ENCODE measurements at regions not wholly inside any gene's neighbourhood (a gene's known extent, or its start where the extent isn't known, plus 50 kb on each side); places are given as distances from the start of the nearest gene placed in this dataset.
A peak's percentile ranks its signal among the peaks of the same experiment; 100 is the strongest.
"Not testable (repeated sequence)": the region's sequence is repeated elsewhere in the genome, so short reads cannot be mapped to it uniquely, and the experiment has no call there.

DNA sequence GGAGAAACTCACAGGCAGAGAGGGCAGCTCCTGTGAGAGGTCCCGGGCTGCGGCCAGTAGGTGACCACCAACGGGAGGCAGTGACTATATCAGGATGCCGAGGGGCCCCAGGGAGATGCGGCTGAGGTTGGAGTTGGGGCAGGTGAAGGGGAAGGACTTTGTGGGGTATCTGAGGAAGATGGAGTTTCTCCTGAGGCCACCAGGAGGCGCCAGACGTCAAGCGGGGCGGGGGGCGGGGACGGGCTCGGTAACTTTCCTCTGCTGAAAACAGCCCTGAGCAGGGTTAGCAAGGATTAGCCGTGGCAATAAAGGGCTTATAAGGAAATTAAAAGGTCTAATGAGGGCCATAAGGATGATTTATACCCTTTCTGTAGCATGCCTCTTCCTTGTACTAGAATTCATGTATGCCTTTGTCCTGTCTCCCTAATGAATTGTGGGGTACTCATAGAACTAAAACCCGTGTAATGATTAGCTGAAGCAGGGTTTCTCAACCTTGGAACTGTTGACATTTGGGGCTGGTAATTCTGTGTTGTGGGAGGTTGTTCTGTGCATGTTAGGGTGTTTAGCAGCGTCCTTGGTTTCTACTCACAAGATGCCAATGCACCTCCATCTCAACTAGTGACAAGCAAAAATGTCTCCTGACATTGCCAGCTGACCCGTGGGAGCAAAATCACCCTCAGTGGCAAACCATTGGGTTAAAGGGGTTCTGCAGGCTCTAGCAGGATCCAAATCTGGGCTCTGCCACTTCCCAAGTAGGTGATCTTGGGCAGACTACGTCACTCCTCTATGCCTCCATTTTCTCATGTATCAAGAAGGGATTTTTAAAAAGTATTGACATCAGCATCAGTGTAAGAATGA lies 74.8 kb upstream of the GRIN2A start (continued):
- TF ChIP-seq EP300 (IDR thresholded peaks at IDR 0.05) (no peak), HOXB5 (CRISPR knock-in tag; IDR thresholded peaks at IDR 0.05) (no peak), ZC3H11A (IDR thresholded peaks at IDR 0.05) (no peak), RAD21 (conservative IDR thresholded peaks at IDR 0.05 in 1 of 2, IDR thresholded peaks at IDR 0.05 in 1 of 2) (peak; percentile 73 to 74), CHD2 (IDR thresholded peaks at IDR 0.05; ENCODE audit: low read length, partially characterized antibody) (no peak), RARB (CRISPR knock-in tag; IDR thresholded peaks at IDR 0.05) (no peak), FOSB (CRISPR knock-in tag; IDR thresholded peaks at IDR 0.05) (no peak)
- TF ChIP-seq, protein P1, sequence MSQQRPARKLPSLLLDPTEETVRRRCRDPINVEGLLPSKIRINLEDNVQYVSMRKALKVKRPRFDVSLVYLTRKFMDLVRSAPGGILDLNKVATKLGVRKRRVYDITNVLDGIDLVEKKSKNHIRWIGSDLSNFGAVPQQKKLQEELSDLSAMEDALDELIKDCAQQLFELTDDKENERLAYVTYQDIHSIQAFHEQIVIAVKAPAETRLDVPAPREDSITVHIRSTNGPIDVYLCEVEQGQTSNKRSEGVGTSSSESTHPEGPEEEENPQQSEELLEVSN (IDR thresholded peaks at IDR 0.05; ENCODE audit: borderline replicate concordance, low read depth): no peak

DNA sequence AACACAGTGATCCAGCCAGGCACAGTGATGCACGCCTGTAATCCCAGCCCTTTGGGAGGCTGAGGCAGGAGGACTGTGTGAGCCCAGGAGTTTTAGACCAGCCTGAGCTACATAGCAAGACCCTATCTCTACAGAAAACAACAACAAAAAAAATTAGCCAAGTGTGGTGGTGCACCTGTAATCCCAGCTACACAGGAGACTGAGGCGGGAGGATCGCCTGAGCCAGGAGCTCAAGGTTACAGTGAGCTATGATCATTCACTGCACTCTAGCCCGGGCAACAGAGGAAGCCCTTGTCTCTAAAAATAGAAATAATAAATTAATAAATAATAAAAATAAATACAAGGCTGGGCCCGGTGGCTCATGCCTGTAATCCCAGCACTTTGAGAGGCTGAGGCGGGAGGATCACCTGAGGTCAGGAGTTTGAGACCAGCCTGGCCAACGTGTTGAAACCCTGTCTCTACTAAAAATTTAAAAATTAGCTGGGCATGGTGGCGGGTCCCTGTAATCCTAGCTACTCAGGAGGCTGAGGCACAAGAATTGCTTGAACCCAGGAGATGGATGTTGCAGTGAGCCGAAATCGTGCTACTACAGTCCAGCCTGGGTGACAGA lies 75.5 kb upstream of the GRIN2A start:
- DNase-seq (ENCODE audit: low read depth in 1 of 2, low spot score in 1 of 2); FAIRE-seq; H3K4me3 ChIP-seq; H3K4me2 ChIP-seq; POLR2A ChIA-PET; H3K27ac ChIP-seq; H3K9me3 ChIP-seq; H3K4me1 ChIP-seq; ATAC-seq: not testable (repeated sequence)
- CTCF ChIA-PET: interaction anchor here (0.7 to 5.0 kb wide), 19 partner anchors 9 to 999 kb away, joined by 3 to 62 read pairs (median 4); no protein-coding TSS in a partner anchor
- 65% methylated on average over 10 of the region's 10 CpGs for WGBS (ENCODE audit: missing lambda C conversion rate)

DNA sequence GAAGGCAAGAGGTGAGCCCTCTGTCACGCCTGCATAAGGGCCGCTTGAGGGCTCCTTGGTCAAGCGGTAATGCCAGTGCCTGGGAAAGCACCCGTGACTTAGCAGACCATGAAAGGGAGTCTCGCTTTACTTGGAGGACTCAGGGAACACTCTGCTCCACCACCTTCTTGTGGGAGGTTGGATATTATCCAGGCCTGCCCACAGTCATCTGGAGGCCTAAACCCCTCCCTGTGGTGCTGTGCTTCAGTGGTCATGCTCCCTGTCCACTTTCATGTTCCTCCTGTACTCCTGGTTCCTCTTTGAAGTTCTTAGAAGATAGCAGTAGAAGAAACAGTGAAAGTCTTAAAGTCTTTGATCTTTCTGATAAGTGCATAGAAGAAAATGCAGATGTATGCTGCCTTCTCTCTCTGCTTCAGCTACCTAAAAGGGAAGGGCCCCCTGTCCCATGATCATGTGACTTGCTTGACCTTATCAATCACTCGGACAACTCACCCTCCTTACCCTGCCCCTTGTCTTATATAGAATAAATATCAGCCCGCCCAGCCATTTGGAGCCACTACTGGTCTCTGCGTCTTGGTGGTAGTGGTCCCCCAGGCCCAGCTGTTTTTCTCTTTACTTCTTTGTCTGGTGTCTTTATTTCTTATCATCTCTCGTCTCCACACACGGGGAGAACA lies 76.8 kb upstream of the GRIN2A start:
- H3K4me2 ChIP-seq; H3K9me3 ChIP-seq; FAIRE-seq; DNase-seq (ENCODE audit: low read depth in 1 of 2, low spot score in 1 of 2); H3K4me1 ChIP-seq; ATAC-seq; H3K4me3 ChIP-seq; H3K27ac ChIP-seq; POLR2A ChIA-PET: not testable (repeated sequence)
- CTCF ChIA-PET: interaction anchor here (0.8 to 5.0 kb wide), 3 partner anchors 252 to 478 kb away, joined by 3 to 62 read pairs (median 13); no protein-coding TSS in a partner anchor
- 58% methylated on average over 10 of the region's 10 CpGs for WGBS (ENCODE audit: missing lambda C conversion rate)

DNA sequence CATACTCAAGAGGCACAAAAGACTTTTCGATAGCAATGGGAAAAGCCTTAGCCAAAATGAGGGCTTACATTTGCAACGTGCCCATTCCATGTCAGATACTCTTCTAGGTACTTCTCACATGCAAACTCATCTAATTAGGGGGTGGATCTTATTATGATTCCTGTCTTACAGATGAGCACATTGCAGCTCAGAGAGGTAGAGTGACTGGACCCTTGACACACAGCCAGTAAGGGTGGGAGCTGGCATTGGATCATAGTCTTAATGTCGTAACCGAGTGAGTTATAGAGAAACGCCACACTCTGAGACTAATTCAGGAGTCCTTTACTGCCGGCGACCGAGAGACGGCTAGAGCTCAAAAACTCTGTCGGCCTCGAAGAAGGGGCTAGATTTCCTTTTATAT lies 78.8 kb upstream of the GRIN2A start:
- Histone ChIP-seq H3K27ac (no peak overlapping the region), H3K9me3 (no peaks in the 10 kb centered on the region), H3K4me2 (no peak overlapping the region), H3K4me3 (no peak overlapping the region), H3K4me1 (peaks cover 7% of the 10 kb centered on the region; the same call in 1 of the 3 replicates)
- ChIA-PET POLR2A (no interaction called here), CTCF (interaction anchor here (1.2 to 3.4 kb wide), 4 partner anchors 249 to 476 kb away, joined by 4 to 13 read pairs (median 7); no protein-coding TSS in a partner anchor)
- TF ChIP-seq RAD21 (conservative IDR thresholded peaks at IDR 0.05 in 1 of 2, IDR thresholded peaks at IDR 0.05 in 1 of 2) (no peak), MAFK (IDR thresholded peaks at IDR 0.05; ENCODE audit: partially characterized antibody) (no peak), ZNF302 (CRISPR knock-in tag; IDR thresholded peaks at IDR 0.05) (no peak), HOXB5 (CRISPR knock-in tag; IDR thresholded peaks at IDR 0.05) (no peak), JUNB (IDR thresholded peaks at IDR 0.05) (no peak), MAZ (IDR thresholded peaks at IDR 0.05; ENCODE audit: borderline replicate concordance, low read depth, low read length) (no peak), POLR2A (IDR thresholded peaks at IDR 0.05; ENCODE audit: low read length) (no peak), CEBPB (IDR thresholded peaks at IDR 0.05) (no peak), EHMT2 (IDR thresholded peaks at IDR 0.05; ENCODE audit: low read depth) (no peak), FOSL2 (IDR thresholded peaks at IDR 0.05) (no peak), FOSL2 (CRISPR knock-in tag; IDR thresholded peaks at IDR 0.05) (no peak), CHD2 (IDR thresholded peaks at IDR 0.05; ENCODE audit: low read length, partially characterized antibody) (no peak), RARB (CRISPR knock-in tag; IDR thresholded peaks at IDR 0.05) (no peak), RFX5 (IDR thresholded peaks at IDR 0.05) (no peak), ZC3H11A (IDR thresholded peaks at IDR 0.05) (no peak)
- TF ChIP-seq, protein P1 (IDR thresholded peaks at IDR 0.05; ENCODE audit: borderline replicate concordance, low read depth): no peak
- TF ChIP-seq, protein P2, sequence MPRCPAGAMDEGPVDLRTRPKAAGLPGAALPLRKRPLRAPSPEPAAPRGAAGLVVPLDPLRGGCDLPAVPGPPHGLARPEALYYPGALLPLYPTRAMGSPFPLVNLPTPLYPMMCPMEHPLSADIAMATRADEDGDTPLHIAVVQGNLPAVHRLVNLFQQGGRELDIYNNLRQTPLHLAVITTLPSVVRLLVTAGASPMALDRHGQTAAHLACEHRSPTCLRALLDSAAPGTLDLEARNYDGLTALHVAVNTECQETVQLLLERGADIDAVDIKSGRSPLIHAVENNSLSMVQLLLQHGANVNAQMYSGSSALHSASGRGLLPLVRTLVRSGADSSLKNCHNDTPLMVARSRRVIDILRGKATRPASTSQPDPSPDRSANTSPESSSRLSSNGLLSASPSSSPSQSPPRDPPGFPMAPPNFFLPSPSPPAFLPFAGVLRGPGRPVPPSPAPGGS (IDR thresholded peaks at IDR 0.05): no peak
- ATAC-seq: no peak
- DNase-seq (ENCODE audit: low read depth in 1 of 2, low spot score in 1 of 2): no peak
- WGBS (ENCODE audit: missing lambda C conversion rate): 75% methylated on average over 11 of the region's 11 CpGs
- FAIRE-seq: no peak

DNA sequence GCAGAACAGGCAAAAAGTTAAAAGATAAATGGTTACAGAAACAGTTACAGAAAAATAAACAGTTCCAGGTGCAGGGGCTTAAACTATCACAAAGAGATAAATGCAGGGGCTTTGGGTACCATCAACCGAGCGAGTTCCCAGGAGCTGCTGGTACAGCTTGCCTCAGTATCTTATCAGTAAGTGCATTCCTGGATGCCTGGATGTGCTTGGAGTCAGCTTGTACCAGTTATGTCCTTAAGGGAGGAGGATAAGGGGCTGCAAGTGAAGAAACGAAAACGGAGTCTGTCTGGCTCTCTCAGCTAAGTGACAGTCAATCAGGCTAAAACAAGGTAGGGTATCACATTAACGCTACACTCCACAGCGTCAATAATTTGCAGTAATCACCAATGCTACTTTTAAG lies 79.3 kb upstream of the GRIN2A start:
- H3K4me2 ChIP-seq; DNase-seq (ENCODE audit: low read depth in 1 of 2, low spot score in 1 of 2); H3K27ac ChIP-seq; H3K4me1 ChIP-seq; ATAC-seq; H3K9me3 ChIP-seq; FAIRE-seq; POLR2A ChIA-PET; H3K4me3 ChIP-seq: not testable (repeated sequence)
- CTCF ChIA-PET: interaction anchor here (0.7 to 3.4 kb wide), 5 partner anchors 46 to 475 kb away, joined by 3 to 13 read pairs (median 4); no protein-coding TSS in a partner anchor
- WGBS (ENCODE audit: missing lambda C conversion rate): 44% methylated on average over 6 of the region's 6 CpGs
